GM23338 (cell line): ENCODE measurements at regions not wholly inside any gene's neighbourhood (a gene's known extent, or its start where the extent isn't known, plus 50 kb on each side); places are given as distances from the start of the nearest gene placed in this dataset.

ENCODE experiments used
- ATAC-seq: fragments of 200-7000 bp; cut with Tn5 transposase; 3 replicates; pipeline ENCODE4 v1.9.1; 2020
- DNase-seq: peaks from one replicate; pipeline ENCODE4 v3.0.0-alpha.2; 2015; ENCODE audit warnings: low spot score
- H2AFZ ChIP-seq: fragments of 200-600 bp; sonication (generic); 2 replicates; pipeline ENCODE4 v1.8.0; 2016; ENCODE audit warnings: antibody characterized with exemption, mild to moderate bottlenecking, moderate library complexity
- H3F3A ChIP-seq: fragments of 200-600 bp; sonication (generic); replicated peaks from 2 replicates; pipeline ENCODE4 v1.8.0; 2017; ENCODE audit warnings: antibody characterized with exemption, mixed run types, low read depth
- H3K27ac ChIP-seq: fragments of 200-600 bp; sonication (generic); 2 replicates; pipeline ENCODE4 v1.6.1; 2016; ENCODE audit warnings: low read depth
- H3K27me3 ChIP-seq: fragments of 200-600 bp; sonication (generic); 2 replicates; pipeline ENCODE4 v1.8.0; 2016; ENCODE audit warnings: mild to moderate bottlenecking, mixed run types, moderate library complexity; ENCODE audit not compliant: insufficient read depth
- H3K36me3 ChIP-seq: fragments of 200-600 bp; sonication (generic); 2 replicates; pipeline ENCODE4 v1.8.0; 2016; ENCODE audit warnings: mild to moderate bottlenecking; ENCODE audit not compliant: insufficient read depth
- H3K4me1 ChIP-seq: fragments of 200-600 bp; sonication (generic); 2 replicates; pipeline ENCODE4 v1.8.0; 2016; ENCODE audit warnings: mild to moderate bottlenecking, moderate library complexity; ENCODE audit not compliant: insufficient read depth
- H3K4me2 ChIP-seq: fragments of 200-600 bp; sonication (generic); 2 replicates; pipeline ENCODE4 v1.7.1; 2017; ENCODE audit warnings: mixed run types
- H3K4me3 ChIP-seq: fragments of 200-600 bp; sonication (generic); 2 replicates; pipeline ENCODE4 v1.6.1; 2016; ENCODE audit warnings: mixed run types
- H3K79me2 ChIP-seq: fragments of 200-600 bp; sonication (generic); replicated peaks from 2 replicates; pipeline ENCODE4 v1.8.0; 2017; ENCODE audit warnings: mild to moderate bottlenecking; ENCODE audit not compliant: insufficient read depth
- H3K9me2 ChIP-seq: fragments of 200-600 bp; sonication (generic); 2 replicates; pipeline ENCODE4 v1.8.0; 2017; ENCODE audit not compliant: insufficient read depth
- H4K20me1 ChIP-seq: fragments of 200-600 bp; sonication (generic); replicated peaks from 2 replicates; pipeline ENCODE4 v1.8.0; 2017; ENCODE audit warnings: mild to moderate bottlenecking; ENCODE audit not compliant: insufficient read depth
- H3K27ac Mint-ChIP-seq: 2 replicates; pipeline ENCODE4 v1.8.0; 2020; ENCODE audit warnings: inconsistent platforms, mild to moderate bottlenecking, moderate library complexity, mixed read lengths
- H3K27me3 Mint-ChIP-seq: 3 replicates; pipeline ENCODE4 v1.8.0; 2022; ENCODE audit warnings: low read depth, mild to moderate bottlenecking, moderate library complexity, mixed read lengths, inconsistent platforms; ENCODE audit not compliant: insufficient read depth, poor library complexity
- H3K36me3 Mint-ChIP-seq: 3 replicates; pipeline ENCODE4 v1.8.0; 2021; ENCODE audit warnings: low read depth, mild to moderate bottlenecking, inconsistent platforms, moderate library complexity, mixed read lengths
- H3K4me1 Mint-ChIP-seq: 3 replicates; pipeline ENCODE4 v1.8.0; 2020; ENCODE audit warnings: mild to moderate bottlenecking, inconsistent platforms, mixed read lengths
- H3K4me3 Mint-ChIP-seq: 3 replicates; pipeline ENCODE4 v1.8.0; 2021; ENCODE audit warnings: moderate library complexity, mild to moderate bottlenecking, inconsistent platforms, mixed read lengths
- H3K9me3 Mint-ChIP-seq: 3 replicates; pipeline ENCODE4 v1.8.0; 2020; ENCODE audit warnings: moderate library complexity, mild to moderate bottlenecking, inconsistent platforms, mixed read lengths
- EZH2 ChIP-seq: fragments of 200-600 bp; sonication (generic); IDR thresholded peaks from one replicate; pipeline ENCODE4 v1.8.0; 2017; ENCODE audit warnings: antibody characterized with exemption, mild to moderate bottlenecking, low read depth; ENCODE audit not compliant: unreplicated experiment
- JUNB ChIP-seq: IDR thresholded peaks from one replicate; pipeline ENCODE4 v1.6.1; 2016; ENCODE audit warnings: antibody characterized with exemption; ENCODE audit not compliant: unreplicated experiment
- NANOG ChIP-seq: IDR thresholded peaks from 2 replicates; pipeline ENCODE4 v1.6.1; 2016; ENCODE audit warnings: antibody characterized with exemption, borderline replicate concordance
- POLR2AphosphoS5 ChIP-seq: IDR thresholded peaks from 2 replicates; pipeline ENCODE4 v1.6.1; 2016; ENCODE audit warnings: antibody characterized with exemption, low read depth
- REST ChIP-seq: IDR thresholded peaks from one replicate; pipeline ENCODE4 v1.6.1; 2018; ENCODE audit warnings: antibody characterized with exemption; ENCODE audit not compliant: unreplicated experiment
- STAT1 ChIP-seq: IDR thresholded peaks from one replicate; pipeline ENCODE4 v1.6.1; 2016; ENCODE audit warnings: antibody characterized with exemption; ENCODE audit not compliant: unreplicated experiment
- ZNF114 ChIP-seq: fragments of 250-450 bp; sonication (Bioruptor Pico); IDR thresholded peaks from 2 replicates; pipeline ENCODE4 v1.5.0; 2020; ENCODE audit warnings: mild to moderate bottlenecking, moderate library complexity
- TF ChIP-seq, protein P1 (sequence below), 2 experiments: fragments of 200-600 bp in 1 of 2; sonication (generic) in 1 of 2; conservative IDR thresholded peaks; 2 replicates each; pipeline versions ENCODE4 v1.5.1 to v1.6.1; 2016 to 2017; ENCODE audit warnings: antibody characterized with exemption in 2 of 2, low read depth in 2 of 2, mild to moderate bottlenecking in 2 of 2, moderate library complexity in 1 of 2
- TF ChIP-seq, protein P2 (sequence below): IDR thresholded peaks from 2 replicates; pipeline ENCODE4 v1.6.1; 2016; ENCODE audit warnings: antibody characterized with exemption

DNA sequence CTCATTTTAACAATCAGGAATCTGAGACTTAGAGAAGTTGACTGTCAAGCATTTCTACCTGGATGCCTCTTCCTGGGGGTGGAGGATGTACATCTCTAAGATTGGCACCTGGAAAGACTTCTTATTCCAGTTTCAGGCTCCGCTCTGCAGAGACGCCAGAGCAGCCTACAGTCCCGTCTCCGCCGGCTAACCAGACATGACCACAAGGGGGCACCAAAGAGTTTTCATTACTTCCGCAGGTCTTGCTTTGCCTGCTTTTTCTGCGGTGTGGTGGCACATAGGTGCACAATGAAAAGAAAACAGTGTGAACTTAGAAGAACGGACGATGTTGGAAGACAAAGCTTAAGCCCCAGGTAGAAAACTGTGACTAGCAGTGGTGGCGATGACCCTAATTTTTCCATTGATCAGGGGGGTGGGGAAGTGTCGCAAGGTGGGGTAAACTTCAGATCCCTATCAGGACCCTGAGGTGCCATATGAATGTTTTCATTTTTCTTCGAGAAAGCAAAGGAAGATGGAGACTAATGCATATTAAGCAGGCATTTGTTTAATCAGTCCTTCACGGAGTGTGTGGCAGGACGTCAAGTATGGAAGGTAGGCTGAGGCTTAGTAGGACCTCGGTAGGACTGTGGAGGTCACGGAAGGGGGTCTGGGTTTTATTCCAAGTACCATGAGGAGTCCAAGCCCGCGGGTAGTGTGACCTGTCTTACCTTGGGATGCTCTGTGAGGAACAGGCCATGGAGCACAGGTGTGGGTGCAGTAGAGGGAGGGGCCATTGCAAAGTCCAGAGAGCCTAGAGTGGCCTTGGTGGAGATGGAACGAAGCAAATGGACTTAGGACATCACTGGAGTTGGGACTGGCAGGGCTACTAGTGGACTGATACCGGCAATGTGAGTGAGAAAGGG lies 60.1 kb upstream of the SORCS3 start:
- DNase-seq (peak; percentile 91), ATAC-seq (peak; percentile 93)
- no peak overlapping the region for H3K4me3 Mint-ChIP-seq
- H3K27me3 ChIP-seq = no peaks in the 10 kb centered on the region
- no peak overlapping the region for H3K27ac Mint-ChIP-seq
- H3K9me2 ChIP-seq = no peaks in the 10 kb centered on the region
- no peaks in the 10 kb centered on the region for H3K4me1 ChIP-seq
- no peaks in the 10 kb centered on the region for H3K79me2 ChIP-seq
- H3F3A ChIP-seq = no peaks in the 10 kb centered on the region
- H2AFZ ChIP-seq = peak overlapping the region; percentile 70
- H4K20me1 ChIP-seq = no peaks in the 10 kb centered on the region
- H3K36me3 Mint-ChIP-seq = no peaks in the 10 kb centered on the region
- no peak overlapping the region for H3K4me3 ChIP-seq
- TF ChIP-seq REST = no peak
- TF ChIP-seq, protein P1, sequence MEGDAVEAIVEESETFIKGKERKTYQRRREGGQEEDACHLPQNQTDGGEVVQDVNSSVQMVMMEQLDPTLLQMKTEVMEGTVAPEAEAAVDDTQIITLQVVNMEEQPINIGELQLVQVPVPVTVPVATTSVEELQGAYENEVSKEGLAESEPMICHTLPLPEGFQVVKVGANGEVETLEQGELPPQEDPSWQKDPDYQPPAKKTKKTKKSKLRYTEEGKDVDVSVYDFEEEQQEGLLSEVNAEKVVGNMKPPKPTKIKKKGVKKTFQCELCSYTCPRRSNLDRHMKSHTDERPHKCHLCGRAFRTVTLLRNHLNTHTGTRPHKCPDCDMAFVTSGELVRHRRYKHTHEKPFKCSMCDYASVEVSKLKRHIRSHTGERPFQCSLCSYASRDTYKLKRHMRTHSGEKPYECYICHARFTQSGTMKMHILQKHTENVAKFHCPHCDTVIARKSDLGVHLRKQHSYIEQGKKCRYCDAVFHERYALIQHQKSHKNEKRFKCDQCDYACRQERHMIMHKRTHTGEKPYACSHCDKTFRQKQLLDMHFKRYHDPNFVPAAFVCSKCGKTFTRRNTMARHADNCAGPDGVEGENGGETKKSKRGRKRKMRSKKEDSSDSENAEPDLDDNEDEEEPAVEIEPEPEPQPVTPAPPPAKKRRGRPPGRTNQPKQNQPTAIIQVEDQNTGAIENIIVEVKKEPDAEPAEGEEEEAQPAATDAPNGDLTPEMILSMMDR (conservative IDR thresholded peaks at IDR 0.05; ENCODE audit: low read depth in 2 of 2) = peak; percentile 92
- no peak for TF ChIP-seq NANOG
- H3K9me3 Mint-ChIP-seq = no peaks in the 10 kb centered on the region; the same call in 1 of the 3 replicates
- no peaks in the 10 kb centered on the region for H3K36me3 ChIP-seq
- no peak overlapping the region for H3K4me2 ChIP-seq
- H3K4me1 Mint-ChIP-seq = peaks cover 7% of the 10 kb centered on the region; the same call in 2 of the 3 replicates
- peaks cover 2% of the 10 kb centered on the region for H3K27me3 Mint-ChIP-seq
- no peak overlapping the region for H3K27ac ChIP-seq

- no peaks in the 10 kb centered on the region; the same call in 1 of the 3 replicates for H3K9me3 Mint-ChIP-seq
- Histone ChIP-seq H3K79me2 (no peaks in the 10 kb centered on the region), H3K4me1 (no peaks in the 10 kb centered on the region), H3K27ac (no peak overlapping the region), H2AFZ (no peak overlapping the region), H4K20me1 (no peaks in the 10 kb centered on the region), H3K27me3 (no peaks in the 10 kb centered on the region), H3K4me3 (no peak overlapping the region), H3K9me2 (no peaks in the 10 kb centered on the region), H3F3A (no peaks in the 10 kb centered on the region), H3K36me3 (no peaks in the 10 kb centered on the region), H3K4me2 (no peak overlapping the region)
- no peaks in the 10 kb centered on the region for H3K27me3 Mint-ChIP-seq
- DNase-seq (no peak), ATAC-seq (no peak)
- no peak overlapping the region for H3K4me3 Mint-ChIP-seq
- H3K27ac Mint-ChIP-seq = no peak overlapping the region
- peaks cover 12% of the 10 kb centered on the region for H3K4me1 Mint-ChIP-seq
- H3K36me3 Mint-ChIP-seq = no peaks in the 10 kb centered on the region
- TF ChIP-seq NANOG (no peak), ZNF114 (CRISPR knock-in tag) (no peak), REST (no peak), EZH2 (no peak), JUNB (no peak), POLR2AphosphoS5 (no peak), STAT1 (no peak)
- TF ChIP-seq, protein P2, sequence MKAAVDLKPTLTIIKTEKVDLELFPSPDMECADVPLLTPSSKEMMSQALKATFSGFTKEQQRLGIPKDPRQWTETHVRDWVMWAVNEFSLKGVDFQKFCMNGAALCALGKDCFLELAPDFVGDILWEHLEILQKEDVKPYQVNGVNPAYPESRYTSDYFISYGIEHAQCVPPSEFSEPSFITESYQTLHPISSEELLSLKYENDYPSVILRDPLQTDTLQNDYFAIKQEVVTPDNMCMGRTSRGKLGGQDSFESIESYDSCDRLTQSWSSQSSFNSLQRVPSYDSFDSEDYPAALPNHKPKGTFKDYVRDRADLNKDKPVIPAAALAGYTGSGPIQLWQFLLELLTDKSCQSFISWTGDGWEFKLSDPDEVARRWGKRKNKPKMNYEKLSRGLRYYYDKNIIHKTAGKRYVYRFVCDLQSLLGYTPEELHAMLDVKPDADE = no peak
Measured at GRCh38 chr10:104581884-104582601, 59.0 kb upstream of the SORCS3 start.
